IPS-NIHi11 (cell line): ENCODE measurements at regions not wholly inside any gene's neighbourhood (a gene's known extent, or its start where the extent isn't known, plus 50 kb on each side); places are given as distances from the start of the nearest gene placed in this dataset.

Experiments
- DNase-seq: peaks from one replicate; pipeline ENCODE4 v3.0.0; 2012; ENCODE audit warnings: mixed read lengths, low spot score

GRCh38 chr20:40390654-40391053 is 298.4 kb downstream of the MAFB start:
- no peak for DNase-seq

GRCh38 chr20:40370800-40371199 is 318.2 kb downstream of the MAFB start:
- DNase-seq, result no peak

DNA sequence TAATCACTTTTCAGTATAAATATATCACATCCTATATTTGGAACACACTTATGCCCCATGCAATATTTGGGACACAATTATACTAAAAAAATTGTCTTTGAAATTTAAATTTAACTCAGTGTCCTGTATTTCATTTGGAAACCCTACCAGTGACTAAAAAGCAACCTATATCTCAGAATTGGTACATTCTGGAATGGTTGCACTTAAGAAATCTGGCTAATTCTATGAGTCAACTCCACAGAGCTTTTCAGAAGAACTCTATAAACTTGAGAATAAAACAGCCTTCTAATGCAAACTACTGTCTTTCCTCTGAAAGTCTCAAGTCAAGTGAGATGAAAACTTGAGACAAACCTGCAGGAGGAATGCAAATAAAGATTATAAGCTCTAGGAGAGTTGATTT is 320.2 kb downstream of the MAFB start:
- DNase-seq, result no peak

- no peak for DNase-seq
These were observed 327.1 kb downstream of the MAFB start for GRCh38 chr20:40361916-40362315.

GRCh38 chr20:40359131-40359912 is 329.7 kb downstream of the MAFB start:
- DNase-seq, result no peak

GRCh38 chr20:40354880-40355279 is 334.2 kb downstream of the MAFB start:
- DNase-seq, result no peak

DNA sequence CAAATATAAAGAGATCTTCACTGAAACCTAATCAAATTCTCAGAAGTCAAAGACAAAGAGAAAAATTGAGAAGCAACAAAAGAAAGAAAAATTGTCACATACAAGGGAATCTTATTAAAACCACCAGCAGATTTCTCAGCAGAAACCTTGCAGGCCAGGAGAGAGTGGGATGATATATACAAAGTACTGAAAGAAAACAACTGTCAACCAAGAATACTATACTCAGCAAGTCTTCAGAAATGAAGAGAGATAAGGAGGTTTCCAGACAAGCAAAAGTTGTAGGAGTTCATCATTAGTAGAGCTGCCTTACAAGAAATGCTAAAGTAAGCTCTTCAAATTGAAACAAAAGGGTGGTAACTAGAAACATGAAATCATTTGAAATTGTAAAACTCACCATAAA is 345.6 kb downstream of the MAFB start:
- DNase-seq, result no peak

DNA sequence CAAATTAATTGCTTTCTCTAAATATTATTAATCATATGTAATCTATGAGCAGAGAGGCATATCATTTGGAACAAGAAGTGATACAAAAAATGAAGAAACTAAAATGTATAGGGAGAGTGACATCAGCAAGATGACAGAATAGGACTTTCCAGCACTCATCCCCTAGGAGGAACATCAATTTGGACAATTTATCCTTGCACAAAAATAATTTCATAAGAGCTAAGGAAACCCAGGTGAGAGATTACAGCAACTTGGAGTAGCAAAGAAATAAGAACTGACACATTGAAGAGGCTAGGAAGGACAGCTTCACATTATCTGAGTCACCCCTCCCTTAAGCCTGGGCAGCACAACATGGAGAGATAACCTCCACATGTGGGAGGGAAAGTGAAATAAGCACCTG is 347.5 kb downstream of the MAFB start:
- DNase-seq, result no peak

- no peak for DNase-seq
These were observed 349.2 kb downstream of the MAFB start for GRCh38 chr20:40339661-40340449.

DNA sequence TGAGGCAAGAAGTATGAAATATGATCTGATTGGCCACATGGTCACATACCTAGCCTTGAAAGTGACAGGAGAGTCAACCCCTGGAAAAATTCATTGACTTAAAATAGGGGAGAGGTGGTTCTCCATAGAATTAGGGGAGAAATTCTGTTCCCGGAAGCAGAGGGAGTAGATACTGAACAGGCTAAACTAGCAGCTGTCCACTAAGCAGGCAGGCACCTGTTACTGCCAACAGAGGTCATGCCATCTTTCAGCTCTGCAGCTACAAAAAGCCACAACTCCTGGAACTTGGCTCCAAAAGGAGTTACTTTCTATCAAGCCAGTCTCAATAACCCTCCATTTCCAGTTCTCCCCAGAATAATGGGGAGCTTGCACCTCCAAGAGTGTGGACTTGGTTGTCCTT is 352.5 kb downstream of the MAFB start:
- no peak for DNase-seq

DNA sequence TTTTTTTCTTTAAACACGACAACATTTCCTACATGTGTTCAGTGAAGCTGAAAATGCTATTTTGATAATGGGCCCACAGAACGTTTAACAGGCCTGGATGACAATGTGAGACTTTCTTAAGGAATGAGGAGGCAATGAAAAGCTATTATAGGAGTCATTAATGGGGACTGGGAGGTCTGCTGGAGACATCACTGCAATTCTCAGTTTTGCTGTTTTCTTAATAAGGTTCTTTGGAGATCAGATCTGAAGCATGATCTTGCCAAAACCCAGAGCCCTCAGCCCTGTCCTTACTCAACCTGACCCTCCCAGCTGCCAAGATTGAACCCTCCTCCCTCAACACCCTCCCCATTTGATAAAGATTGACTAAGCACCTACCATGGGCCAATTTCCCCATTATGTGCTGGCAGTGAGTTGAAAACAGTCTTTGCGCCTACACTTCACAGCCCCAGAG is 353.1 kb downstream of the MAFB start:
- no peak for DNase-seq

GRCh38 chr20:40335437-40335836 is 353.6 kb downstream of the MAFB start:
- DNase-seq, result no peak

DNA sequence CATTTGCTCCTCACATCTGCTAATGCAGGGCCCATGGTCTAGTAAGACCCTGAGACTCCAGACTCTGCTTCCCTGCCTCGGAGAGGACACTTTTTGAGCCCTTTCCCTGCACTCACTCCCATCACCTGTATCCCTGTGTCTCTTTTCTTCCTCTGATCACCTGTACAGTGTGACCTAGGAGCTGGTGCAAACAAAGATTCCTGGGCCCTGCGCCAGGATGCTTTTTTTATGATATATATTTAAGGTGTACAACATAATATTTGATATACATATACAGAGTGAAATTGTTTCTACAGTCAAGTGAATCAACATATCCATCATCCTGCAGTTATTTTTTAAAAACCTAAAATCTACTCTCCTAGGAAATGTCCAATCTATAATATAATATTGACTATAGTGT is 355.4 kb downstream of the MAFB start:
- no peak for DNase-seq

DNA sequence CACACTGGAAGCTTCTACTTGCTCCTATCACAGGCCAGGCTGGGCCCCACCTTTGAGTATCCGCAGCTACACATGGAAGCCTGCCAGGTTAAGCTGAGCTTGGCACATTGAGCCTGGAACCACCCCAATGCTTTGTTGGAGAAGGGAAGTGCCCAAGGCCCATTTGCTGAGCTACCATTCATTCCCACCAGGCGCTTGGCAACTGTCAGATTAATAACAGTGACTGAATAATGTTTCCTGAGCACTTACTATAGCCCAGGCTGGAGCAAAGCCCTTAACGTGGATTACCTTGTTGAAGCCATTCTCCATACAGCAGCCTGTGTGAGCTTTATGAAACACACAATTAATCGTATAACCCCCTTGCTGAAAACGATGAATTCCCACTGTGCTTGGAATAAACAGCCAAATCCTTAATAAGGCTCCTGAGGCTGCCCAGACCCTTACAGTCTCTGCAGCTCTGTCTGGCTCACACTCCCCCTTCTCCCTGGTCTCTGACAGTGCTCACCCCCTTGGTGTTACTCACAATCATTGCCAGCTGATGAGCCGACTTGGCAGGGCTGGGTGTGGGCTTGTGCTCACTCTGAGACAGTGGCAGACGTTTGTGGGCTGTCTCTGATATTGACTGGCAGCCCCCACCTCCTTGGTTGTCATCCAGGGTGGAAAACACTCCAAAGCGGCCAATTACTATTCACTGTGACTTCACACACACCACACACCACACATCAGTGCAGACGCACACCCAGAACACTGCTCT is 357.1 kb downstream of the MAFB start:
- DNase-seq, result no peak

GRCh38 chr20:40331249-40331648 is 357.8 kb downstream of the MAFB start:
- DNase-seq, result no peak

DNA sequence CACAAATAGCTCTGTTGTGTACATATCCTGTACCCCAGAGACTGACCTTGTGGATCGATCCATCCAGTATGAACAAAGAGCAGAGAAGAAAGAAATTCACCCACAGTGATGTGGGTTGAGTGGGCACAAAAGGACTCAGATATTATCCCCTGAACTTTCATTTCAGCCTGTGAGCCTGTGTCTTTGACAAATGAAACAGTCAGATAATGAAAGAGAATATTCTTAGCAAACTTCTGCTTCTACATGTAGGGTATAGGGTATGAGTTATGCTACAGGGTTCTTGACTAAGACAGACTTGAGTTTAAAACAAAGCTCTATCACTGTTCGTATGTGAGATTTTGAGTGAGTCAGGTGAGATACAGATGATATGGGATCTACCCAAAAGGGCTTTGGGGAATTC is 359.7 kb downstream of the MAFB start:
- no peak for DNase-seq

DNA sequence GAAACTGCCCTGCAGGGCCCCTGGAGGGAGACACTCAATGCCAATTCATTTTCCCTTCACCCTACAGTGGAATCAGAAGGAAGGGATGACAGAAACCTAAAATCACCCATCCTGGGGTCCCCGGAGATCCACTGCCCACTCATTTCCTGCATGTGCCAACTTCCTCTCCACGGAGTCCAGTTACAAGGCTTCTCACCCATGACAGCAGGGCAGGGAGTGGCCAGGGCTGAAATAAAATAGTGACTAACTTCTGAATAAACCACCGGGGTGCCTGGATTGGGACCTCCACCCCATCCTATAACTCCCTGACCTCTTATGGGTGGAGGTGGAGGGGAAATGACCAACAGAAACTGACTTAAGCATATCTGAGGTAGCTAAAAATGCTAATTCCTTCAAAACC is 362.3 kb downstream of the MAFB start:
- DNase-seq, result no peak

DNA sequence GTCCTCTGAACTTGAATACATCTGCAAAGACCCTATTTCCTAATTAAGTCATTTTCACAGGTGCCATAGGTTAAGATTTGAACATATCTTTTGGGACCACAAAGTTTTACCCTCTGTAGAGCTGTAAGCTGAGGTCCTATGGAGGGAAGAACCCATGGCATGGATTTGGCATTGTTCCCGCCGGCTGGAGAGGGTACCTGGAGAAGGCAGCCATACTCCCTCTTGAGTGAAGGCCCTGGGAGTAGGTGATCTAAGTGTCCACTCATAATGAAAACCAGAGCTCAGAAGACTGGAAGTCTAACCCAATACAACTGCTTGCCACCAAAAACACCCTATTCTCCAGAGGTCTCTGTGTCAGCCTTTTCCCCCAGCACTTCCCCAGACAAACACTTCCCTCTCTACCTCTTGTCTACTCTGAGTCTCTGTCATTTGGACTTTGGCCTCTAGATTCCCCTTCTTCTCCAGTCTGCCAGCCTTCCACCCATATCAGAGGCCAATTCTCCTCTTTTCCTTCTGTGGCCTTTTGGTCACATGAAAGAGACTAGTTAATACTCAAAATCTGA is 363.9 kb downstream of the MAFB start:
- no peak for DNase-seq

- DNase-seq, result no peak
These were observed 365.7 kb downstream of the MAFB start for GRCh38 chr20:40323361-40323794.

DNA sequence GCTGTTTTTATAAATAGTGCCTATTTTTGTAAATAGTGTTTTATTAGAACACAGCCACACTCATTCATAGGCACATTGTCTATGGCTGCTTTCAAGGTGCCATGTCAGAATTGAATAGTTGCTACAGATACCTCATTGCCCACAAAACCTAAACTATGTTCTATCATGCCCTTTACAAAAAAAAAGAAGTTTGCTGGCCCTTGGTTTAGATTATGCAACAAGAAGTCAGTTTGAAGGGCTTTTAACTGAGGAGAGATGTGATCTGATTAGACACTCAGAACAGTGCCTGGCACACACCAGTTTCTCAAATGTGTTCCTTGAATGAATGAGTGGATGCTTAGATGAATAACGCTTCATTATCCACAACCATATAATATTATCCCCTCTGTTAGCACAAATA is 366.1 kb downstream of the MAFB start:
- no peak for DNase-seq

DNA sequence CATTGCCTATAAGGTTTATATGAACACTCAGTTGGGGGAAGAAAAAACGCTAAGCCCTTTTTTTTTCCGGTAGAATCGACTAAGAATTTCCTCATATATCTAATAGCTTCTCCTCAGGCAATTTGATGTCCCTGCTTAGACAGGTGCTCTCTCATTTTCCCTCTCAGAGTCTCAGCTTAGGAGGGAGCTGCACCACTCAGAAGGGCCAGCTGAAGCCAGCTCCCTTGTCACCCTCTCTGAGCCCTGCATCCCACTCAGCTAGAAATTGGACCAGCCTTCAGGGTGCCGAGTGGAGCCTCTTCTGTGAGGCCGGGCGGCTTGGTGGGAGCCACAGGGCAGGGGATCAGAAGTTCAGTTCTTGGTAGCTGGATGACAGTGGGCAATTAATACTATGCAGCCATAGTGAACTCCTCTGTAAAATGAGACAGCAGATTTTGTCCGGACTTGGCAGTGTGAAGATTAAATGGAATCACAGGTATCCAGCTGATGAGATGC is 368.5 kb downstream of the MAFB start:
- DNase-seq, result no peak
